Common myeloid progenitor, CD34-positive (primary cell): ENCODE measurements at regions not wholly inside any gene's neighbourhood (a gene's known extent, or its start where the extent isn't known, plus 50 kb on each side); places are given as distances from the start of the nearest gene placed in this dataset.

ENCODE experiments used
- CTCF ChIA-PET: fragments of 350-600 bp; sonication (Branson Sonifier 250); formaldehyde crosslinking; loops from one replicate; lab custom pipeline; 2021; ENCODE audit warnings: antibody characterized with exemption; lab: Charles Lee
- POLR2A ChIA-PET: fragments of 350-600 bp; sonication (Branson Sonifier 250); formaldehyde crosslinking; loops from one replicate; lab custom pipeline; 2021; ENCODE audit warnings: antibody characterized with exemption; lab: Charles Lee
- DNase-seq, 3 donors: peaks; one replicate each; pipeline versions ENCODE4 v3.0.0 to v3.0.0-alpha.2; 2013
- H3K27ac ChIP-seq, 2 experiments: 1 replicate in 1 of 2; 2 replicates in 1 of 2; pipeline ENCODE4 v1.7.0; 2013; ENCODE audit warnings: inconsistent platforms in 2 of 2, low read length in 2 of 2, mild to moderate bottlenecking in 2 of 2, low read depth in 1 of 2, moderate library complexity in 1 of 2; ENCODE audit not compliant: severe bottlenecking in 2 of 2, insufficient read depth in 1 of 2, poor library complexity in 1 of 2
- H3K27me3 ChIP-seq, 5 experiments: replicated peaks in 2 of 5; 1 replicate in 3 of 5; 2 replicates in 2 of 5; pipeline versions ENCODE4 v1.6.1 to v1.7.0; 2013; ENCODE audit warnings: low read length in 4 of 5, mild to moderate bottlenecking in 2 of 5, moderate library complexity in 2 of 5, inconsistent platforms in 1 of 5; ENCODE audit not compliant: insufficient read depth in 5 of 5, control insufficient read depth in 4 of 5
- H3K36me3 ChIP-seq, 4 experiments: 1 replicate in 2 of 4; 2 replicates in 2 of 4; pipeline versions ENCODE4 v1.6.1 to v1.7.0; 2013; ENCODE audit warnings: low read length in 3 of 4, control low read depth in 1 of 4, mild to moderate bottlenecking in 1 of 4; ENCODE audit not compliant: control insufficient read depth in 4 of 4, insufficient read depth in 4 of 4
- H3K4me1 ChIP-seq, 4 experiments: 1 replicate in 3 of 4; 2 replicates in 1 of 4; pipeline versions ENCODE4 v1.6.1 to v1.7.1; 2013; ENCODE audit warnings: low read length in 3 of 4, mild to moderate bottlenecking in 3 of 4, control low read depth in 1 of 4, inconsistent platforms in 1 of 4, moderate library complexity in 1 of 4; ENCODE audit not compliant: control insufficient read depth in 4 of 4, insufficient read depth in 4 of 4; ENCODE audit errors: control extremely low read depth in 1 of 4
- H3K4me3 ChIP-seq, 7 experiments: 1 replicate in 4 of 7; 2 replicates in 3 of 7; pipeline versions ENCODE4 v1.5.1 to v1.7.0; 2013; ENCODE audit warnings: mild to moderate bottlenecking in 7 of 7, low read length in 6 of 7, moderate library complexity in 6 of 7, inconsistent platforms in 2 of 7, low read depth in 2 of 7, control low read depth in 1 of 7; ENCODE audit not compliant: insufficient read depth in 4 of 7, control insufficient read depth in 1 of 7; ENCODE audit errors: extremely low read depth in 1 of 7
- H3K9me3 ChIP-seq, 5 experiments: 1 replicate in 4 of 5; 2 replicates in 1 of 5; pipeline versions ENCODE4 v1.6.1 to v1.7.1; 2013; ENCODE audit warnings: low read length in 4 of 5, mild to moderate bottlenecking in 2 of 5, inconsistent platforms in 1 of 5, low read depth in 1 of 5, moderate library complexity in 1 of 5; ENCODE audit not compliant: control insufficient read depth in 4 of 5, insufficient read depth in 2 of 5; ENCODE audit errors: control extremely low read depth in 1 of 5
- WGBS: methylation state at CpG from one replicate; pipeline ENCODE4 v1.1.5; 2013; ENCODE audit not compliant: insufficient coverage; 5-methylcytosine and 5-hydroxymethylcytosine counted together

DNA sequence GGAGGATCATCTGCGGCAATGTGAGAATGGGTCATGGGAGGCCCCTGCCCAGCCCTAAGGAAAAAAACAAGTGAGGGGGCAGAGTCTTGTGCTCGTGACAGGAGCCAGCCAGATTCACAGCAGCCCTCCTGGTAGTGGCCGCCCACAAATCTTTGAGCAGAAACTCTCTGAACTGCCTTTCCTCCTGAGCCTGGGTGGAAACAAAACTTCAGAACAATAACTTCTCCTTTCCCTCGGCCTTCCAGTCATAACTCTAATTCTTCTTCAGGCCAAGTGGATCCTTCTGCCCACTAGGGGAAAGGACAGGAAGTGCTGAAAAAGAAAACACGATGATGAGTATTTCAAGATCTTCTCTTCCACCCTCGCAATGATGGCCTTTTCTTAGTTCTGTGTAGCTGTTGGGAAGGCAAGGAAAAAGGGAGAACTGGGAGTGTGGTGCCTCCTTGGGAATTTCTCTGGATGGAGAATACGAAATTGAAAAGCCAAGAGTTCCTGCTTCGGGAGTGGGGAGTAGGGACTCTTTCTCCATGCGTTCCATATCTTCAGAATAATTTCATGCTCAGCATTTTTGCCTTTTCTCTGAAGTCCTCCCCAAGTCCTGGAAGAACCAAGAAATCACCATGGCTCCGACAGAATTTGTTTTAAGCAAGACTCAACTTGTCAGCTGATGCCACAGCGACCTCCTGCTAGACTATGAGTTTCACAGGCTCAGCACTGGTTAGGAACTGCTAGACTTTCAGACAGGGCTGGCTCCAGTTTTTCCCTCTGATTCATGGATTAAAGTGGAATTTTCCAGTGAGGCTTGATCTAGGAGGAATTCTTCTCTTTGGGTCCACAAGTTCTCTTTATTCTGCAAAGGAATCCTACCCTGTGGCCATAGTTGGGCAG lies 188.9 kb downstream of the CAND1 start:
- WGBS = 77% methylated on average over 9 of the region's 11 CpGs
- Histone ChIP-seq H3K9me3 (no peaks in the 10 kb centered on the region), H3K27ac (no peak overlapping the region), H3K4me3 (no peak overlapping the region), H3K27me3 (no peaks in the 10 kb centered on the region), H3K36me3 (no peaks in the 10 kb centered on the region), H3K4me1 (peaks cover 0 to 17% (median 13%) of the 10 kb centered on the region in 4 experiments)
- peak; percentile 30 to 72 (median 67) for DNase-seq
- ChIA-PET POLR2A (no interaction called here), CTCF (no interaction called here)

DNA sequence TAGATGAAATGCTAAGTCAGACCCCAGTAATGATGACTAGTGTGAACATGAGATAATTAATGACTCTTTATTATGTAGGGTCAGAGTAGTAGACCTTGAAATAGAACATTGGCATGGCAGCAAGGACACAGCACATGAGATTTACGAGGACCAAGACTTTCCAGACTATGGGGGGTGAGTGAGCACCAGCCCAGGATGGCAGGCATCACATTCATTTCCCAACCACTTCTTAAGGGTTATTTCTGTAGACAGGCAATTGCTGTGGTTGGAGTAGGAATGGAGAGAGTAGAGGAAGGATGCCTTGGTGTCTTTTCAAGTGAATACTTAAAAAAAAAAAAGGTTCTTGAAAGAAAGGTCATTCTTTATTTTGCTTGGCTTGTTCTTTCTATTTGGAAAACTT lies 189.4 kb upstream of the DYRK2 start:
- no peaks in the 10 kb centered on the region for H3K9me3 ChIP-seq
- H3K27me3 ChIP-seq = no peaks in the 10 kb centered on the region
- no peak overlapping the region for H3K27ac ChIP-seq
- DNase-seq = no peak
- H3K4me3 ChIP-seq = no peak overlapping the region
- H3K4me1 ChIP-seq = peaks cover 0 to 17% (median 11%) of the 10 kb centered on the region in 4 experiments
- CTCF ChIA-PET = no interaction called here
- H3K36me3 ChIP-seq = no peaks in the 10 kb centered on the region
- WGBS = no CpG with 5 or more reads among the region's 1 CpG
- POLR2A ChIA-PET = no interaction called here

DNA sequence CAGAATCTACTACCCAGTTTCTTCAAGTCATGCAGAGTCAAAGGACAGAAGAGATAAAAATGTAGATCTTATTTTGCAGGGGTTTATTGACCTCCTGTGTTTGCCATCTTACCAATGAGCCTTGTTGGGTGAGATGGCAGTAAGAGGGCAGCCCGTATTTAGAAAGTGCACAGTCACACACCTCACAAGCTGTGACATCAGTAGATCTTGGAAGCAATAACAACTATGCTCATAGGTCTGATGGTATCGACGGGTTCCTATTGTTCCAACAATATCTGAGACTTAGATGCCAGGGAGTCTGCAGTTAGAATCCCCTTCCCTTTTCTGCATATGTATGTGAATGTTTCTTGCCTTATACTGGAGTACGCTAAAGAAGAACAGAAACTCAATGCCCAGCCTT lies 189.0 kb upstream of the DYRK2 start:
- no peak for DNase-seq
- ChIA-PET POLR2A (no interaction called here), CTCF (no interaction called here)
- Histone ChIP-seq H3K27ac (no peak overlapping the region), H3K36me3 (no peaks in the 10 kb centered on the region), H3K27me3 (no peaks in the 10 kb centered on the region), H3K4me1 (peaks cover 0 to 17% (median 11%) of the 10 kb centered on the region in 4 experiments), H3K9me3 (no peaks in the 10 kb centered on the region), H3K4me3 (no peak overlapping the region)
- 86% methylated on average over 1 of the region's 4 CpGs for WGBS

GRCh38 chr12:67460388-67460787 lies 188.2 kb upstream of the DYRK2 start:
- H3K27me3 ChIP-seq = no peaks in the 10 kb centered on the region
- H3K4me1 ChIP-seq = peaks cover 0 to 17% (median 11%) of the 10 kb centered on the region in 4 experiments
- H3K27ac ChIP-seq = no peak overlapping the region
- CTCF ChIA-PET = no interaction called here
- H3K36me3 ChIP-seq = no peaks in the 10 kb centered on the region
- WGBS = 98% methylated on average over 5 of the region's 6 CpGs
- H3K9me3 ChIP-seq = no peaks in the 10 kb centered on the region
- H3K4me3 ChIP-seq = no peak overlapping the region
- POLR2A ChIA-PET = no interaction called here
- no peak for DNase-seq

GRCh38 chr12:67468549-67469245 lies 179.8 kb upstream of the DYRK2 start:
- POLR2A ChIA-PET = no interaction called here
- Histone ChIP-seq H3K27me3 (no peaks in the 10 kb centered on the region), H3K36me3 (no peaks in the 10 kb centered on the region), H3K9me3 (peaks cover 0 to 7% (median 1%) of the 10 kb centered on the region in 5 experiments), H3K27ac (no peak overlapping the region), H3K4me1 (peaks cover 0 to 5% (median 0%) of the 10 kb centered on the region in 4 experiments), H3K4me3 (no peak overlapping the region)
- peak in 1 of 3 donors; percentile 5 for DNase-seq
- WGBS = 75% methylated on average over 2 of the region's 2 CpGs
- CTCF ChIA-PET = interaction anchor here (1.0 kb wide), 1 partner anchor 159 kb away, joined by 3 read pairs; no protein-coding TSS in a partner anchor

DNA sequence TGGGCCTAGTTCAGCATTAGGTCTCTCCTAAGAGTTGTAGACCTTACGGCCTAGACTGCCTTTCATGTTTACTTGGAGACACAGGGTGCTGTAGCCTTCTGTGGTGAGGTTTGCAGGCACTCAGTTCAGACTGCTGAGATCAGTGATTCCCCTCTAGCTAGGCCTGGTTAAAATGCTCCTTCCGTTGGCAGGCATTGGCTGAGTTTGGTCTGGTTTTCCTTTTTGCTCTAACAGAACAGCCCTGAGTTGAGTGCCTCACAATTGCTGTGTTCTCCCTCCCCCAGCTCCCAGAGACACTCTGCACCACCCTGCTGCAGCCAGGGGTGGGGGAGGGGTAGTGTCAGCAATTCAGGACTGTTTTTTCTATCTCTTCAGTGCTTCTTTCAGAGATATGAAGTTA lies 178.9 kb upstream of the DYRK2 start:
- Histone ChIP-seq H3K27ac (no peak overlapping the region), H3K4me1 (peaks cover 0 to 5% (median 0%) of the 10 kb centered on the region in 4 experiments), H3K36me3 (no peaks in the 10 kb centered on the region), H3K4me3 (no peak overlapping the region), H3K9me3 (peaks cover 0 to 7% (median 1%) of the 10 kb centered on the region in 5 experiments), H3K27me3 (peaks cover 0 to 2% (median 0%) of the 10 kb centered on the region in 5 experiments)
- POLR2A ChIA-PET = no interaction called here
- no peak for DNase-seq
- WGBS = 100% methylated on average over 2 of the region's 2 CpGs
- CTCF ChIA-PET = no interaction called here

DNA sequence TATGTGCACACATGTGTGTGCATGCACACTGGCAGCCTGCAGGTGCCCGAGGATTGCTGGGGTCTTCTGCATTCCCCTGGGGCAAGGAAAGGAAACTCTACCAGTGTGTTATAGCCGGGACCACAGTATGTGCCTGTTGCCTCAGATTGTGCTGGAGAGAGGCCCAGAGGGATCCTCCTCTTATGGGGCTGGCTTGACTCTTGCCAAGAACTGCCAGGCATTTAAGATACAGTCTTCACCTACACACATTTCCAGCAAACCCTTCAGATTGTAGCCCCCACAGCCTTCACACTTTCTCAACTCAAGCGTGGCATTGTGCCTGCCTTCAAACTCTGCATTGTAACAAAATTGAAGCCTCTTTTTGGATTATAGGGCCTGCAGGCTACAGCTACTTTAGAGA lies 176.7 kb upstream of the DYRK2 start:
- ChIA-PET CTCF (no interaction called here), POLR2A (no interaction called here)
- Histone ChIP-seq H3K4me3 (no peak overlapping the region), H3K36me3 (no peaks in the 10 kb centered on the region), H3K4me1 (peaks cover 0 to 5% (median 0%) of the 10 kb centered on the region in 4 experiments), H3K9me3 (peaks cover 0 to 1% (median 0%) of the 10 kb centered on the region in 5 experiments), H3K27me3 (peaks cover 0 to 2% (median 0%) of the 10 kb centered on the region in 5 experiments), H3K27ac (no peak overlapping the region)
- no peak for DNase-seq
- WGBS = 90% methylated on average over 3 of the region's 3 CpGs
